ENCODE measurements at regions not wholly inside any gene's neighbourhood (a gene's known extent, or its start where the extent isn't known, plus 50 kb on each side); places are given as distances from the start of the nearest gene placed in this dataset.

DNA sequence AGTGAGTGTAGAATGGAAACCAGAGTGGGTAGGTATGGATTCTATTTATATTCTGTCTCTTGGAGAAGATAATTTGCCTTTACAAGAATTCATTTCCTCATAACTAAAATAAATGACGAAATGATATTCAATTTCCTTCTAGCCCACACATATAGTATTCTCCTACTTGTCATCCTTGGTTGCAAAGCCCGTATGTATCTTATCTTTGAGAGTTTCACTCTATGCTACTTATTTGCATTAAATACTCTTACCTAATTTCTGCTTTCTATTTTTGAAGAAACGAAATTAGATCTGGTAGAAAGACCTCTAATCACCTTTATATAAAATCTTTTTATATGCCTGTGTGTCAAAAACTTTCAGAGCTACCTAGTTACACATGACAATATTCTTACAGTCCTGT, 457.7 kb downstream of the NKX6-1 start:
- H3K4me2 ChIP-seq (ENCODE audit: low read depth, low read length): no peak overlapping the region
- H4K8ac ChIP-seq (ENCODE audit: low read depth in 2 of 2, low read length in 2 of 2): no peak overlapping the region
- dilution Hi-C loops (cut with HindIII; ENCODE audit: low sequenced_read_pairs, unreplicated experiment) (no loop called here), in situ Hi-C loops (cut with MboI; ENCODE audit: low sequenced_read_pairs) (no loop called here), intact Hi-C loops (cut with micrococcal nuclease) (no loop called here)
- H3K4me1 ChIP-seq (ENCODE audit: control insufficient read depth, insufficient read depth, low read length): no peaks in the 10 kb centered on the region
- no peak overlapping the region for H3K18ac ChIP-seq (ENCODE audit: low read depth, low read length)
- H2AK5ac ChIP-seq (ENCODE audit: low read depth, low read length): no peak overlapping the region
- no peak overlapping the region for H2AFZ ChIP-seq (replicated peaks; ENCODE audit: low read length, poor library complexity)
- no peak overlapping the region for H2BK120ac ChIP-seq (ENCODE audit: low read depth, low read length)
- no peaks in the 10 kb centered on the region for H3K9me1 ChIP-seq (ENCODE audit: insufficient read depth, low read length)
- H3K56ac ChIP-seq (ENCODE audit: extremely low read depth, insufficient read depth, low read length): no peak overlapping the region
- no peak overlapping the region for H3K4me3 ChIP-seq (ENCODE audit: insufficient read depth, low read depth, low read length)
- DNase-seq: no peak
- CTCF ChIA-PET: no interaction called here
- POLR2A ChIA-PET (ENCODE audit: unreplicated experiment): no interaction called here
- H3K23ac ChIP-seq (ENCODE audit: low read depth, low read length): no peak overlapping the region
- H2BK5ac ChIP-seq (ENCODE audit: low read depth, low read length, poor library complexity, severe bottlenecking): no peak overlapping the region
- H3K27me3 ChIP-seq (ENCODE audit: control insufficient read depth, insufficient read depth, low read length): no peaks in the 10 kb centered on the region
- no peak overlapping the region for H3K4ac ChIP-seq (ENCODE audit: low read depth, low read length)
- no peak overlapping the region for H2BK15ac ChIP-seq (ENCODE audit: low read depth, low read length)
- H4K91ac ChIP-seq (ENCODE audit: insufficient read depth, low read depth, low read length): no peak overlapping the region
- H3K27ac ChIP-seq (ENCODE audit: insufficient read depth, low read length): no peak overlapping the region
- H3K79me1 ChIP-seq (ENCODE audit: low read depth in 1 of 2, low read length in 2 of 2): no peaks in the 10 kb centered on the region
- no peaks in the 10 kb centered on the region for H3K36me3 ChIP-seq (ENCODE audit: control insufficient read depth, insufficient read depth, low read length)
- BruUV-seq (replicated peaks): no TSS peak
- H3K9me3 ChIP-seq (ENCODE audit: control insufficient read depth, insufficient read depth, low read length): no peaks in the 10 kb centered on the region
- whole genome bisulfite sequencing, 2 experiments (ENCODE audit: extremely low coverage in 2 of 2, insufficient read length in 1 of 2): no CpG with 5 or more reads among the region's 3 CpGs
- H3K14ac ChIP-seq (replicated peaks; ENCODE audit: low read depth, low read length): no peak overlapping the region
- no peak overlapping the region for H2BK20ac ChIP-seq (ENCODE audit: low read depth, low read length)
- no peak overlapping the region for H3K9ac ChIP-seq (ENCODE audit: low read depth, low read length)
- no peak overlapping the region for H4K5ac ChIP-seq (ENCODE audit: low read depth, low read length)
- no peak for ATAC-seq (ENCODE audit: low read depth)
- no peaks in the 10 kb centered on the region for H4K20me1 ChIP-seq (ENCODE audit: insufficient read depth, low read length)
- no peak overlapping the region for H2AK9ac ChIP-seq (replicated peaks; ENCODE audit: low read depth, low read length, poor library complexity)
- TF ChIP-seq, protein P1, sequence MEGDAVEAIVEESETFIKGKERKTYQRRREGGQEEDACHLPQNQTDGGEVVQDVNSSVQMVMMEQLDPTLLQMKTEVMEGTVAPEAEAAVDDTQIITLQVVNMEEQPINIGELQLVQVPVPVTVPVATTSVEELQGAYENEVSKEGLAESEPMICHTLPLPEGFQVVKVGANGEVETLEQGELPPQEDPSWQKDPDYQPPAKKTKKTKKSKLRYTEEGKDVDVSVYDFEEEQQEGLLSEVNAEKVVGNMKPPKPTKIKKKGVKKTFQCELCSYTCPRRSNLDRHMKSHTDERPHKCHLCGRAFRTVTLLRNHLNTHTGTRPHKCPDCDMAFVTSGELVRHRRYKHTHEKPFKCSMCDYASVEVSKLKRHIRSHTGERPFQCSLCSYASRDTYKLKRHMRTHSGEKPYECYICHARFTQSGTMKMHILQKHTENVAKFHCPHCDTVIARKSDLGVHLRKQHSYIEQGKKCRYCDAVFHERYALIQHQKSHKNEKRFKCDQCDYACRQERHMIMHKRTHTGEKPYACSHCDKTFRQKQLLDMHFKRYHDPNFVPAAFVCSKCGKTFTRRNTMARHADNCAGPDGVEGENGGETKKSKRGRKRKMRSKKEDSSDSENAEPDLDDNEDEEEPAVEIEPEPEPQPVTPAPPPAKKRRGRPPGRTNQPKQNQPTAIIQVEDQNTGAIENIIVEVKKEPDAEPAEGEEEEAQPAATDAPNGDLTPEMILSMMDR (conservative IDR thresholded peaks at IDR 0.05; ENCODE audit: low read depth, low read length): no peak
- TF ChIP-seq USF2 (IDR thresholded peaks at IDR 0.05; ENCODE audit: low read depth, low read length): no peak
- TF ChIP-seq MAZ (IDR thresholded peaks at IDR 0.05; ENCODE audit: borderline replicate concordance, low read depth, low read length): no peak
- no peak for TF ChIP-seq MXI1 (IDR thresholded peaks at IDR 0.05; ENCODE audit: borderline replicate concordance, low read depth, low read length)
- TF ChIP-seq FOS (IDR thresholded peaks at IDR 0.05; ENCODE audit: low read depth, low read length): no peak
- no peak for TF ChIP-seq CHD1 (IDR thresholded peaks at IDR 0.05; ENCODE audit: low read depth, low read length)
- TF ChIP-seq, protein P2, sequence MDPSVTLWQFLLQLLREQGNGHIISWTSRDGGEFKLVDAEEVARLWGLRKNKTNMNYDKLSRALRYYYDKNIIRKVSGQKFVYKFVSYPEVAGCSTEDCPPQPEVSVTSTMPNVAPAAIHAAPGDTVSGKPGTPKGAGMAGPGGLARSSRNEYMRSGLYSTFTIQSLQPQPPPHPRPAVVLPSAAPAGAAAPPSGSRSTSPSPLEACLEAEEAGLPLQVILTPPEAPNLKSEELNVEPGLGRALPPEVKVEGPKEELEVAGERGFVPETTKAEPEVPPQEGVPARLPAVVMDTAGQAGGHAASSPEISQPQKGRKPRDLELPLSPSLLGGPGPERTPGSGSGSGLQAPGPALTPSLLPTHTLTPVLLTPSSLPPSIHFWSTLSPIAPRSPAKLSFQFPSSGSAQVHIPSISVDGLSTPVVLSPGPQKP (IDR thresholded peaks at IDR 0.05; ENCODE audit: borderline replicate concordance, low read depth, low read length): no peak
- TF ChIP-seq SMC3 (IDR thresholded peaks at IDR 0.05; ENCODE audit: low read depth, low read length): no peak
- no peak for TF ChIP-seq RFX5 (IDR thresholded peaks at IDR 0.05; ENCODE audit: low read depth, low read length)
- no peak for TF ChIP-seq POLR2A (IDR thresholded peaks at IDR 0.05; ENCODE audit: low read depth, low read length)
- no peak for TF ChIP-seq NFE2L2 (IDR thresholded peaks at IDR 0.05; ENCODE audit: low read depth, low read length)
- TF ChIP-seq MAFK (IDR thresholded peaks at IDR 0.05; ENCODE audit: low read depth, low read length): no peak
- no peak for TF ChIP-seq RAD21 (IDR thresholded peaks at IDR 0.05; ENCODE audit: low read length)

Data from IMR-90 (cell line).